Activated naive CD4-positive, alpha-beta T cell treated with anti-CD3 and anti-CD28 coated beads, Interleukin-2, amount 10 ng/mL, durations not matched to agents 7 days and 5 days (primary cell): ENCODE measurements at regions not wholly inside any gene's neighbourhood (a gene's known extent, or its start where the extent isn't known, plus 50 kb on each side); places are given as distances from the start of the nearest gene placed in this dataset.
"Not testable (repeated sequence)": the region's sequence is repeated elsewhere in the genome, so short reads cannot be mapped to it uniquely, and the experiment has no call there.

Experiments used
- CTCF ChIA-PET: fragments of 350-600 bp; sonication (Branson Sonifier 250); formaldehyde crosslinking; loops from one replicate; lab custom pipeline; 2021; ENCODE audit warnings: antibody characterized with exemption; lab: Charles Lee
- DNase-seq: peaks from one replicate; pipeline ENCODE4 v3.0.0-alpha.2; 2020
- H3K27ac Mint-ChIP-seq: one replicate; pipeline ENCODE4 v1.8.0; 2021; ENCODE audit warnings: mild to moderate bottlenecking, moderate library complexity, mixed read lengths
- H3K27me3 Mint-ChIP-seq: one replicate; pipeline ENCODE4 v1.8.0; 2021; ENCODE audit warnings: mild to moderate bottlenecking, mixed read lengths
- H3K36me3 Mint-ChIP-seq: one replicate; pipeline ENCODE4 v1.8.0; 2021; ENCODE audit warnings: mixed read lengths
- H3K4me1 Mint-ChIP-seq: one replicate; pipeline ENCODE4 v1.8.0; 2021; ENCODE audit warnings: mixed read lengths
- H3K4me3 Mint-ChIP-seq: one replicate; pipeline ENCODE4 v1.8.0; 2021; ENCODE audit warnings: mild to moderate bottlenecking, moderate library complexity, mixed read lengths
- H3K9me3 Mint-ChIP-seq: one replicate; pipeline ENCODE4 v1.8.0; 2021; ENCODE audit warnings: mixed read lengths

DNA sequence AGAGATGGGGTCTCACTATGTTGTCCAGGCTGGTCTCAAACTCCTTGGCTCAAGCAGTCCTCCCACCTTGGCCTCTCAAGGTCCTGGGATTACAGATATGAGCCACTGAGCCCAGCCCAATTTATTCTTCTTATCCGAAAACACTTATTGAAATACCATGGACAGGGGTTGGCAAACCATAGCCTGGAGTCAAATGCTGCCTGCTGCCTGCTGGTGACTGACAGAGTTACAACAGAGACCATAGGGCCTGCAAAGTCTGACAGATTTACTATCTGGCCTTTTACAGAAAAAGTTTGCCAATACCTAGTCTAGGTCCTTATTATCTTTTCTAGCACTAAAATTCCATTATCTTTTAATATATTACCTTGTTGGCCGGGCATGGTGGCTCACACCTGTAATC lies 87.1 kb upstream of the ZNF281 start:
- CTCF ChIA-PET: interaction anchor here (0.6 kb wide), 1 partner anchor 14 kb away, joined by 3 read pairs; no protein-coding TSS in a partner anchor
- H3K36me3 Mint-ChIP-seq: no peaks in the 10 kb centered on the region
- no peaks in the 10 kb centered on the region for H3K4me1 Mint-ChIP-seq
- peaks cover 23% of the 10 kb centered on the region for H3K27me3 Mint-ChIP-seq
- H3K9me3 Mint-ChIP-seq: no peaks in the 10 kb centered on the region
- no peak overlapping the region for H3K27ac Mint-ChIP-seq
- no peak for DNase-seq
- H3K4me3 Mint-ChIP-seq: no peak overlapping the region

DNA sequence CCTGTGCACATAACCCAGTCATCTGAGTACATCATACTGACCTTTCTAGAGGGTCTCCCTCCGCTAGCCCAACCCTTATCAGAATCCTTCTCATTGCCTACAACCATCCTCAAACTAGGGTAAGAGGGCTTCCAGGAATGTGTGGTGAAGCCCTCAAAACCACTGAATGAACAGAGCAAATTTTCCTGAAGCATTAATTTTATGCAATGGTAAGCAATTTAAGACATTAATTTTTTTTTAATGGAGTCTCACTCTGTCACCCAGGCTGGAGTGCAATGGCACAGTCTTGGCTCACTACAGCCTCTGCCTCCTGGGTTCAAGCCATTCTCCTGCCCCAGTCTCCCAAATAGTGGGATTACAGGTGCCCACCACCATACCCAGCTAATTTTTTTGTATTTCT lies 86.1 kb upstream of the ZNF281 start:
- no peaks in the 10 kb centered on the region for H3K4me1 Mint-ChIP-seq
- DNase-seq: no peak
- H3K4me3 Mint-ChIP-seq: no peak overlapping the region
- CTCF ChIA-PET: no interaction called here
- no peaks in the 10 kb centered on the region for H3K36me3 Mint-ChIP-seq
- peaks cover 23% of the 10 kb centered on the region for H3K27me3 Mint-ChIP-seq
- no peak overlapping the region for H3K27ac Mint-ChIP-seq
- no peaks in the 10 kb centered on the region for H3K9me3 Mint-ChIP-seq

DNA sequence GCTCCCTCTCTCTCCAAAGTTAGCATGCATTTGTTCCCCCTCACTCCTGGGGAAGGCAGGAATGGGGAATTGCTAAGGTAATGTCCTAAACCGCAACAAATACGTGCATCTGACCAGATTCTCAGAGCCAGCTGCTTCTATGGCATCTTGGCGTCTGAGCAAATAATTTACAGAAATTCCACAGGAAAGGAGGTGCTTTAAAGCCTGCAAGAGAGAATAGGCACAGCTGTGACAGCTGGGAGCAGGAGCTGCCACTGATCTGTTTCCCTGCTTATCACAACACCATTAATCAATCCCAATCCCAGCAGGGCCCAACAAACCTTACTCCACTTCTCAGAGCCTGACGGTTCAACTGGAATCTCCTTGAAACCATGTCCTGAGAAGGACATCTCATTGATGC lies 83.5 kb upstream of the ZNF281 start:
- Mint-ChIP-seq H3K27me3 (peaks cover 20% of the 10 kb centered on the region), H3K4me3 (no peak overlapping the region), H3K27ac (no peak overlapping the region), H3K4me1 (no peaks in the 10 kb centered on the region), H3K36me3 (no peaks in the 10 kb centered on the region), H3K9me3 (no peaks in the 10 kb centered on the region)
- DNase-seq: no peak
- CTCF ChIA-PET: interaction anchor here (1.6 kb wide), 1 partner anchor 17 kb away, joined by 3 read pairs; no protein-coding TSS in a partner anchor

DNA sequence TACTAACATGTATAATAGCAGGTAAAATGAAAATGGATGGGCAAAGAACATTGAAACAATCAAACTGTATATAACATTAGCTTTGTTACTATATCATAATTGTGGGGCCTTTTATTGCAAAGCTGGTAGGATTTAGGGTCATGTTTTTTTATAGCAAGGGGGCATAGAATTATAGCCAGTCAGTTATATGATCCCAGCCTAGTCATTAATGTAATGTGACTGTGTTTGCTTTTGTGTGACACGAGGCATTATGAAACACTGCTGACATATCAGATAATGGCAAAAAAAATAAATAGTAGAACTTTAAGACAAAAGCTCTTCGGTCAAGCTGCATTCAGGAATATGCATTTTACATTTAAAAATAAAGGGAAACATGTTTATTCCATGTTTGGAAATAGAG lies 81.3 kb upstream of the ZNF281 start:
- Mint-ChIP-seq H3K36me3 (no peaks in the 10 kb centered on the region), H3K4me1 (no peaks in the 10 kb centered on the region), H3K9me3 (no peaks in the 10 kb centered on the region), H3K4me3 (no peak overlapping the region), H3K27me3 (peaks cover 19% of the 10 kb centered on the region), H3K27ac (no peak overlapping the region)
- CTCF ChIA-PET: interaction anchor here (0.8 to 4.8 kb wide), 9 partner anchors 13 to 352 kb away, joined by 3 to 18 read pairs (median 4); no protein-coding TSS in a partner anchor
- DNase-seq: no peak

DNA sequence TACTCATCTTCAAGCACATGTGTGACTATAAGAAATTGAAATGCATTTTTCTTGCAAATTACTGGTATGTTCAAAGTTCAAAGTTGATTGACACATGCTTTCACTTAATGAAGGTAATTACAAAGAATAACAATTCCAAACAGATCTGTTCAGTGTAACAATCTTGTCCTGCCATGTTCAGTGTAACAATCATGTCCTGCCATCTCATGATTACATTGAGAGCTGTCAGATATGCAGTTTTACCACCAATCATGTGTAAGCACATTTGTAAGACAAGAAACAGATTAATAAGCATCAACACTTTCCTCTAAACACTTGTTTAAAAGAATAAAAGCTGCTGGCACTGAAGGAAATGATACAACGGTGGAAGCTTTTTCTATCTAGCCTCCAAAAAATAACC lies 80.3 kb upstream of the ZNF281 start:
- Mint-ChIP-seq H3K27ac (no peak overlapping the region), H3K4me3 (no peak overlapping the region), H3K27me3 (peaks cover 15% of the 10 kb centered on the region), H3K9me3 (no peaks in the 10 kb centered on the region), H3K4me1 (no peaks in the 10 kb centered on the region), H3K36me3 (no peaks in the 10 kb centered on the region)
- no peak for DNase-seq
- CTCF ChIA-PET: interaction anchor here (0.5 to 4.8 kb wide), 9 partner anchors 14 to 851 kb away, joined by 3 to 18 read pairs (median 4); no protein-coding TSS in a partner anchor

DNA sequence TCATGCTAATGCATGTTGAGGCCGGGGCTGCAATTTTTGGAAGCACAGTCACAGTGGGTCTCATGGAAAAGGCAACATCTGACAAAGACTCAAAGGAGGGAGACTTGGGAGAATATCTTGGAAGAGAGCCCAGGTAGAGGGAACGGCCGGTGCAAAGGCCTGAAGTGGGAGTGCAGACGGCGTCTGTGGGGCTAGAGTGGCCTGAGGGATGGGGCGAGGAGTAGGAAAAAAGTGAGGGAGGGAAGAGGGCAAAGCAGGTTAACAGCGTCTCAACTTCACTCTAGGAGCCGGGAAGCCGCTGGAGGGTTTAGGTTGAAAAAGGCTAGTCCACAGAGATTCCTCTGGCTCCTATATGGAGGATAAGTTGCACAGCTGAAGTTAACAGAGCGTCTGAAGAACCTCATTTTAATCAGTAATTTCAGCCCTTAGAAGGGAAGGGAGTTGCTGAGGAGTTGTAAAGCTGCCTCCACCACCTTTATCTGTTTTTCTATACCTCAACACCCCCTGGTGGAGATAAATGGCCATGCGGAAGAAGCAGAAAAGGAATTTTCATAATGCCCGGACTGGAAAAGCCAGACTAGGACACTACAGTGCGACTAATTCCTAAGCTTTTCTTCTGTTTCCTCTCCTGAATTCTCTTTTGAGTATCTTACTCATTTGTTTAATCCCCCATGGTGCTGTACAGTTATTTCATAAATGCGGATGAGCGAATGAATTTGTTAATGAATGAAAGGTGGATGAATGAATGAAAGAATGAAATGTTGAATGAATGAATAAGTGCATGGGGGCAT lies 78.7 kb upstream of the ZNF281 start:
- no peak overlapping the region for H3K27ac Mint-ChIP-seq

DNA sequence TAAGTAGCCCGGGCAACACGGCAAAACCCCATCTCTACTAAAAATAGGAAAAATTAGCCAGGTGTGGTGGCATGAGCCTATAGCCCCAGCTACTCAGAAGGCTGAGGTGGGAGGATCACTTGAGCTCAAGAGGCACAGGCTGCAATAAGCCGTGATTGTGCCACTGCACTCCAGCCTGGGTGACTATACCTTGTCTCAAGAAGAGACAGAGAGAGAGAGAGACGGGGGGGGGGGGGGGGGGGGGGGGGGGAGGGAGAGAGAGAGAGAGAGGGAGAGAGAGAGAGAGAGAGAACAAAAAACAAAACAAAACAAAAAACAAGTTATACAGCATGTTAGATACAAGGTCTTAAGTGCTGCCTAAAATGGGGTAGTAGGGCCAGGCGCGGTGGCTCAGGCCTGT lies 77.8 kb upstream of the ZNF281 start:
- H3K27me3 Mint-ChIP-seq: peaks cover 22% of the 10 kb centered on the region
- no peak for DNase-seq
- no peak overlapping the region for H3K27ac Mint-ChIP-seq
- CTCF ChIA-PET: interaction anchor here (0.7 to 4.8 kb wide), 5 partner anchors 22 to 348 kb away, joined by 3 to 21 read pairs (median 6); no protein-coding TSS in a partner anchor
- no peaks in the 10 kb centered on the region for H3K9me3 Mint-ChIP-seq
- H3K4me1 Mint-ChIP-seq: peaks cover 10% of the 10 kb centered on the region
- no peak overlapping the region for H3K4me3 Mint-ChIP-seq
- no peaks in the 10 kb centered on the region for H3K36me3 Mint-ChIP-seq

More for the DNA sequence above, 78.7 kb upstream of the ZNF281 start:
- Mint-ChIP-seq H3K4me3 (no peak overlapping the region), H3K4me1 (peaks cover 4% of the 10 kb centered on the region), H3K27me3 (peaks cover 19% of the 10 kb centered on the region), H3K36me3 (no peaks in the 10 kb centered on the region), H3K9me3 (no peaks in the 10 kb centered on the region)
- DNase-seq: peak; percentile 60
- CTCF ChIA-PET: interaction anchor here (0.6 to 4.8 kb wide), 12 partner anchors 21 to 349 kb away, joined by 3 to 21 read pairs (median 3); no protein-coding TSS in a partner anchor

DNA sequence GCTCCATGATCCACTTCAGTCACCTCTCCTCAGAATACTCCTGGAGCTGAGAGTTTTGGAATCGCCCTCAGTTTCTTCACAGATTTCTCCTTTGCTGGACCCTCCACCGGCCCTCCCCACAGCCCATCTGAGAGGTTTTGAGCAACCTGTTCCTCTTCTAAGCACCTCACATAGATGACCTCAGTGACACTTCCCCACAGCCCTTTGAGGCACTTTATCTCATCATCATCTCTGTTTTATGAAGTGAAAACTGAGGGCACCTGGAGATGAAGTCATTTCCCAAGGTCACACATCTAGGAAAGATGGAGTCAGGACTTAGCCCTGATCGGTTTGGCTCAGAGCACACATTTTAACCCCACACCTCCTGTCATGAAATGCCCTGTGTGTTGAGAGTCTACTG lies 76.8 kb upstream of the ZNF281 start:
- Mint-ChIP-seq H3K36me3 (no peaks in the 10 kb centered on the region), H3K27me3 (peaks cover 22% of the 10 kb centered on the region)

DNA sequence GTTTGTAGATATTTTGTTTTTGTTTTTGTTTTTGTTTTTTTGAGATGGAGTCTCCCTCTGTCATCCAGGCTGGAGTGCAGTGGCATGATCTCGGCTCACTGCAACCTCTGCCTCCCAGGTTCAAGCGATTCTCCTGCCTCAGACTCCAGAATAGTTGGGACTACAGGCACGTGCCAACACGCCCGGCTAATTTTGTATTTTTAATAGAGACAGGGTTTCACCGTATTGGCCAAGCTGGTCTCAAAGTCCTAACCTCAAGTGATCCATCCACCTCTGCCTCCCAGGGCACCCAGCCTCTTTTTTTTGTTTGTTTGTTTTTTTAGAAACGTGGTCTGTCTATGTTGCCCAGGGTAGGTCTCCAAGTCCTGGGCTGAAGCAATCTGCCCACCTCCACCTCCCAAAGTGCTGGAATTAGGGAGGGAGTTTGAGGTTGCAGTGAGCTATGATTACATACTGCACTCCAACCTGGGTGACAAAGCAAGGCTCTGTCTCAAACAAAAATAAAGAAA lies 74.7 kb upstream of the ZNF281 start:
- H3K4me3 Mint-ChIP-seq, DNase-seq, H3K36me3 Mint-ChIP-seq, H3K27ac Mint-ChIP-seq, H3K9me3 Mint-ChIP-seq: not testable (repeated sequence)
- H3K4me1 Mint-ChIP-seq: peaks cover 10% of the 10 kb centered on the region
- peaks cover 27% of the 10 kb centered on the region for H3K27me3 Mint-ChIP-seq
- CTCF ChIA-PET: interaction anchor here (1.1 to 2.4 kb wide), 4 partner anchors 70 to 331 kb away, joined by 3 to 9 read pairs (median 3); no protein-coding TSS in a partner anchor

More for the DNA sequence above, 76.8 kb upstream of the ZNF281 start:
- Mint-ChIP-seq H3K27ac (no peak overlapping the region), H3K4me3 (no peak overlapping the region), H3K9me3 (no peaks in the 10 kb centered on the region), H3K4me1 (peaks cover 10% of the 10 kb centered on the region)
- DNase-seq: no peak
- CTCF ChIA-PET: interaction anchor here (1.0 kb wide), 1 partner anchor 347 kb away, joined by 3 read pairs; no protein-coding TSS in a partner anchor

DNA sequence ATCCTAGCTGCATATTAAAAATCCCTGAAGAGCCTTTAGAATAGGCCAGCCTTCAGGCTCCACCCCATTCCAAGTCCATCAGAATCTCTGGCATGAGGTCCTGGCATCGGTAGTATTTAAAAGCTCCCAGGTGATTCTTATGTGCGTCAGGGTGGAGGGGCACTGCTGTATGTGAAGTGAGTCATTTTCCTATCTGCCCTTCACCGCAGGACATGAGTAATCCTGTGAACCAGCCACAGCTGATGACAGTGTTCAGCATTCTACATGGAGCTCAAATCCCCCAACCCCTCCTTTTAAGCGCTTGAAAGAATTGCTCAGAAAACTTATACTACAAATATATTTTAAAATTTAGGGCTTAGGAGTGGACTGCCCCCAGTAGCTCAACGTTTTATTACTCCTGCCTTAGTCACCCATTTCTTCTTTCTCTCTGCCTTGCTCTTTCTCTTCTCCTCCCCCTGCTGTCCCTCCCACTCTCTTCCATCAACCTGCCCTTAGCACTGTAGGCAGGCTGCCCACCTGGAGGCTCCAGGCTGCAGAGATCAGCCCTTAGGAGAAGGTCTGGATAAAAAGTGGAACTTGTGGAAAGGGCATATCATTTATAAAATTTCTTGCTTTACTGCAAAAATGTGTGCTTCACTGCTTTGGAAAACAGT lies 73.8 kb upstream of the ZNF281 start:
- Mint-ChIP-seq H3K4me1 (peaks cover 10% of the 10 kb centered on the region), H3K36me3 (no peaks in the 10 kb centered on the region), H3K27me3 (peaks cover 33% of the 10 kb centered on the region), H3K9me3 (no peaks in the 10 kb centered on the region), H3K4me3 (no peak overlapping the region), H3K27ac (peak overlapping the region; percentile 13)
- peak; percentile 57 for DNase-seq
- CTCF ChIA-PET: interaction anchor here (0.8 to 2.4 kb wide), 7 partner anchors 69 to 344 kb away, joined by 3 to 9 read pairs (median 3); no protein-coding TSS in a partner anchor

DNA sequence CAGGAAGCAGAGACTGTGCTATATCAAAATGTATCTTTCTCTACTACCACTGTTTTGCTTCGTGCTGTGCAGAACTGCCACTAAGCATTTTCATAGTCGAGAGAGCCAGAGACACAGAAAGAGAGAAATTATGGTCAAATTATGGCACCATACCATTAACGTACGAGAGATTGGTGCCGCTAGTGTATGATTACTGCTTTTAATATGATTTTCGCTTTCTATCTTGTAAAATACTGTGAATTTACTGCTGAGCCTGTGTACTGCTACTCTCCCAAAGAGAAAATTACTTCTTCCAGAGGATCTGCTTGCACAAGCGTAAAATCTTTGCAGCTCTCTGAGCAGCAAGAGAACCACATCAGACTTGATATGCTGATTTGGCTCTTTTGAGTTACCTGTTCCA lies 71.1 kb upstream of the ZNF281 start:
- Mint-ChIP-seq H3K36me3 (no peaks in the 10 kb centered on the region), H3K9me3 (no peaks in the 10 kb centered on the region), H3K4me1 (peaks cover 10% of the 10 kb centered on the region), H3K27me3 (peaks cover 25% of the 10 kb centered on the region), H3K27ac (no peak overlapping the region), H3K4me3 (no peak overlapping the region)
- DNase-seq: no peak
- CTCF ChIA-PET: no interaction called here

DNA sequence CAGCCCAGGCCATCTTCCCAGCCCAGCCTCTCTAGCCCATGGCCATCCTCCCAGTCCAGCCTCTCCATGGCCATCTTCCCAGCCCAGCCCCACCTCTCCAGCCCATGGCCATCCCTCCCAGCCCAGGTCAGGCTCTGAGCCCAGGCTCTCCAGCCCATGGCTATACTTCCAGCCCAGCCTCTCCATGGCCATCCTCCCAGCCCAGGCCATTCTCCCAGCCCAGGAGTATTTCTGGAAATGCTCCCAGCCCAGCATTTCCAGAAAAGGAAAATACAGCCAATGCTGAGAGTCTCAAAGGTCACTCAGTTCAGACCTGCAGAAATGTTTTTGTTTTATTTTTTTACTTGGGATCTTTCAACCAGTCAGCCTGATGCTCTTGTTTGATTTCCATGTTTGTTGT lies 70.0 kb upstream of the ZNF281 start:
- Mint-ChIP-seq H3K4me1 (peaks cover 10% of the 10 kb centered on the region), H3K36me3 (no peaks in the 10 kb centered on the region), H3K27ac (no peak overlapping the region), H3K4me3 (no peak overlapping the region), H3K9me3 (no peaks in the 10 kb centered on the region), H3K27me3 (peaks cover 25% of the 10 kb centered on the region)
- CTCF ChIA-PET: no interaction called here
- no peak for DNase-seq

DNA sequence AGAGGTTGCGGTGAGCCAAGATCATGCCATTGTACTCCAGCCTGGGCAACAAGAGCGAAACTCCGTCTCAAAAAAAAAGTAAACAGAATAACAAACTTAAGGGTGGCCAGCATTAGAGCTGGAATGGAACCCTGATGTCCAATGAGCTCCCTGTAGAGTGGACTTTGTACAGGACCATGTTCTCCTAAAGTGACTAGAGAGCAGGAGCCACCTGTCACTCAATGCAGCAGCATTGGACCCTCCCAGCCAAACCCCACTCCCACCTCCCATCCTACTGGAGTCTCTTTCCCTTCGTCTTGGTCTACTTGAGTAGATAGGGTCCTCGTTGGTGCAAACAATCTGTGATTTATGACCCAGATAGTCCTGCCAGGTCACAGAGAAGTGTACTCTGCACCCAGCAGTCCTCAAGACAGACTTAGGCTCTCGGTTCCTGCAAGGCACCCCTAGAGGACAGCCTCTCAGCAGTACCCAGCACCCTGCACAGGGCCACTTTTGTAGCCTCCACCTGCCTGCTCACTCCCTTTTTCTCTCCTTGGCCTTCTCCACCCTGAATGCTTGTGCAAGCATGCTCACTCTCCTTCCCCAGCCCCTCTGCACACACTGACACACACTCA lies 69.2 kb upstream of the ZNF281 start:
- peaks cover 18% of the 10 kb centered on the region for H3K27me3 Mint-ChIP-seq
- H3K4me3 Mint-ChIP-seq: no peak overlapping the region
- peaks cover 10% of the 10 kb centered on the region for H3K4me1 Mint-ChIP-seq
- H3K27ac Mint-ChIP-seq: no peak overlapping the region
- DNase-seq: no peak
- no peaks in the 10 kb centered on the region for H3K9me3 Mint-ChIP-seq
- H3K36me3 Mint-ChIP-seq: no peaks in the 10 kb centered on the region
- CTCF ChIA-PET: no interaction called here

DNA sequence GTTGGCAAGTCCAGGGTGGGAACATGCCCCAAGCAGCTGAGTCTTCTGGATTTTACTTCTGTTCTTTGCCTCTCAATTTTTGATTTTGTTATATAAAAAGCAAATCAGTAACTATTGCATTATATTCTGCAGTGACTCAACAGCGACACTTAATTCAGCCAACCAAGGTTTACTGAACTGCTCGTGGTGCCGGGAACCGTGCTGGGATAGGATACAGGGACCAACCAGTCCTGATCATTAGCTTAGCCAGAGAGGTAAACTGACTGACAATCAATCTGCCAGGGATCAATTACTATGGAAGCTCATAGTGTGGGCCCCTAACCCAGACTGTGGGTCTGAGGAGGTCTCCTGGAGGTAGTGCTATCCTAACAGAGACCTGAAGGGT lies 68.4 kb upstream of the ZNF281 start:
- Mint-ChIP-seq H3K9me3 (no peaks in the 10 kb centered on the region), H3K27ac (no peak overlapping the region), H3K4me3 (no peak overlapping the region), H3K36me3 (no peaks in the 10 kb centered on the region), H3K4me1 (peaks cover 10% of the 10 kb centered on the region), H3K27me3 (peaks cover 14% of the 10 kb centered on the region)
- DNase-seq: no peak
- CTCF ChIA-PET: interaction anchor here (0.6 kb wide), 1 partner anchor 216 kb away, joined by 3 read pairs; no protein-coding TSS in a partner anchor
